22Rv1 (cell line): ENCODE measurements at regions not wholly inside any gene's neighbourhood (a gene's known extent, or its start where the extent isn't known, plus 50 kb on each side); places are given as distances from the start of the nearest gene placed in this dataset.
"Not testable (repeated sequence)": the region's sequence is repeated elsewhere in the genome, so short reads cannot be mapped to it uniquely, and the experiment has no call there.

Experiments used
- ZFX ChIP-seq: fragments of 450-650 bp; IDR thresholded peaks from 2 replicates; pipeline ENCODE4 v1.6.1; 2017; ENCODE audit warnings: antibody characterized with exemption, borderline replicate concordance
- TF ChIP-seq, protein P1 (sequence below): fragments of 450-650 bp; IDR thresholded peaks from 2 replicates; pipeline ENCODE4 v1.5.1; 2017; ENCODE audit warnings: mild to moderate bottlenecking

DNA sequence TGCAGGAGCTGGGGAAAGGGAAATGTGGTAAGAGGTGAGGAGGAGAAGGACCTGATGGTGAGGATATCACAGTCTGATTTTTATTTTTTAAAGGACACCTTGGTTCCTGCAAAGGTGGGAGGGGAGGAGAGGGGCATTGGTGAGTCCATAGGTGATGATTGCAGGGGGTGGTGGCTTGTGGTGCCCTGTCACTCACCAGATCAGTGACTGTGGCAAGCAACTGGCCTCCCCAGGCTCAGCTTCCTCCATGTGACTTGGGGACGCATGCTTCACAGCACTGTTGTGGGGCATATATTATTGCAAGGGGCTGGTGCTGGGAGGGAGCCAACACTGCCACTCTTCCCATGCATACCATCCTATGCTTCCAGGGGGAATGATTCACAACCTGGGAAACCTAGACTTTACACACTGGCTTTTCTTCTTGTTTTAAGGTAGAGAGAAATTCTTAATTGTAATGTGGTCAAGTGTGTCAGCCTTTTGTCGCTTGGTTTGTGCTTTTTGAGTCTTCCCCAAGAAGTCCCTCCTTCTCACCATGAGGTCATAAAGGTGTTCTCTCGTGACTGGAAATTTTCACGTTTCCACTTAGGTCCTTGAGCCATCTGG is 106.8 kb upstream of the PLGLB2 start:
- TF ChIP-seq, protein P1, sequence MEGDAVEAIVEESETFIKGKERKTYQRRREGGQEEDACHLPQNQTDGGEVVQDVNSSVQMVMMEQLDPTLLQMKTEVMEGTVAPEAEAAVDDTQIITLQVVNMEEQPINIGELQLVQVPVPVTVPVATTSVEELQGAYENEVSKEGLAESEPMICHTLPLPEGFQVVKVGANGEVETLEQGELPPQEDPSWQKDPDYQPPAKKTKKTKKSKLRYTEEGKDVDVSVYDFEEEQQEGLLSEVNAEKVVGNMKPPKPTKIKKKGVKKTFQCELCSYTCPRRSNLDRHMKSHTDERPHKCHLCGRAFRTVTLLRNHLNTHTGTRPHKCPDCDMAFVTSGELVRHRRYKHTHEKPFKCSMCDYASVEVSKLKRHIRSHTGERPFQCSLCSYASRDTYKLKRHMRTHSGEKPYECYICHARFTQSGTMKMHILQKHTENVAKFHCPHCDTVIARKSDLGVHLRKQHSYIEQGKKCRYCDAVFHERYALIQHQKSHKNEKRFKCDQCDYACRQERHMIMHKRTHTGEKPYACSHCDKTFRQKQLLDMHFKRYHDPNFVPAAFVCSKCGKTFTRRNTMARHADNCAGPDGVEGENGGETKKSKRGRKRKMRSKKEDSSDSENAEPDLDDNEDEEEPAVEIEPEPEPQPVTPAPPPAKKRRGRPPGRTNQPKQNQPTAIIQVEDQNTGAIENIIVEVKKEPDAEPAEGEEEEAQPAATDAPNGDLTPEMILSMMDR, result not testable (repeated sequence)
- TF ChIP-seq ZFX, result not testable (repeated sequence)
